HG03039 (cell line): ENCODE measurements at regions not wholly inside any gene's neighbourhood (a gene's known extent, or its start where the extent isn't known, plus 50 kb on each side); places are given as distances from the start of the nearest gene placed in this dataset.

Experiments
- ATAC-seq: cut with Tn5 transposase; IDR thresholded peaks from one replicate; pipeline ENCODE4 v1.9.1; 2021; ENCODE audit warnings: mild to moderate bottlenecking, moderate library complexity; ENCODE audit not compliant: unreplicated experiment

DNA sequence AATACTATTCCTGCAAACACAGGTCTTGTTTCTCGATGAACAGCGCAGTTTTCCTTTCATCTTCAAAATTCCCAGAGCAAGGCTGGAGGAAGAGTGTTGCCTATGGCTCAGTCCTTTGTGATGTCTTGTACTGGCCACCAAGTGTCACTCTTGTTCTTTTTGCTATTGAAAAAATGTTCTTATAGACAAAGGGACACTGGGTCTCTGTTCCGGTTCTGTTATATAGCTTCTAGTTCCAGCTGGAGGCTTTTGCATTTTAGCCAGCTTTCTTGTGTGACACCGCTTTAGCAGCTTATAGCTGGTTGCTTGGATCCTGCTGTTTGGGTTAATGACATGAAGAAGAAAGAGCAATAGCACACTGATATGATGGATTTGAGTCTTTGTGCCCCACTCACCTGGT is 343.7 kb upstream of the KCNN2 start:
- no peak for ATAC-seq

DNA sequence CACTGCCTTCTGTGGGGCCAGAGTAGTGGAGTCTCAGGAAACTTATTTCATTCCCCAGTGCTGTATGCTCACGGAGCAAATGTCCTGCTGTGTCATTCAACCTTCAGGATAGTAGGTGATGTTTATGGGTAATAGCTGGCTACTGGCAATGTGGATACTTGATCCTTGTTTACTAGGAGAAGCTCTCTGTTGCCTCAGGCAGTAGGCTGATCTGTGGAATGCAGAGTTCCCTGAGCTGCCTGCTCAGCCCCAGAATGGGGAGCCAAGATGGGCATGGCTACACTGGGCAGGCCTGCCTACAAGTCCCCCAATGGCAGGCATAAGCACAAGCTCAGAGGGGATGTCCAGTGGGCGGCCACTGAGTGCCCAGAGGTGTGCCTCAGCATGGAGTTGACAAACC is 323.1 kb upstream of the KCNN2 start:
- ATAC-seq, result no peak

DNA sequence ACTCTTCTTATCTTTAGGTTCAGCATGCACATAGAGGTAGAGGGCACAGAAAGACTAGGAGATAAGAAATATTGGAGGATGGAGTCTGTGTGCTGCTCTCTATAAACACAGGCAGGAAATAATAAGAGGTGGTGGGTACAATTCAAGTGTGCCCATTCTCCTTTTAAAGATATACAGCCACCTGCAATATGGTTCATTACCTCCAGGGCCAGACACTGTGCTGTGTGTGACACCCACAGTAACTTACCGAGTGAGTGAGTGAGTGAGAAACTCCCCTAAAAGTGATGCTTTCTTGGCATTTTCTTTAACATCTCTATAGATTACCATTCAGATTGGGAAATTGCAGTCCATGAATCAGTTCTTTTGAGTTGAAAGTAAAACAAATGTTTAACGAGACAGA is 311.8 kb upstream of the KCNN2 start:
- ATAC-seq, result no peak

DNA sequence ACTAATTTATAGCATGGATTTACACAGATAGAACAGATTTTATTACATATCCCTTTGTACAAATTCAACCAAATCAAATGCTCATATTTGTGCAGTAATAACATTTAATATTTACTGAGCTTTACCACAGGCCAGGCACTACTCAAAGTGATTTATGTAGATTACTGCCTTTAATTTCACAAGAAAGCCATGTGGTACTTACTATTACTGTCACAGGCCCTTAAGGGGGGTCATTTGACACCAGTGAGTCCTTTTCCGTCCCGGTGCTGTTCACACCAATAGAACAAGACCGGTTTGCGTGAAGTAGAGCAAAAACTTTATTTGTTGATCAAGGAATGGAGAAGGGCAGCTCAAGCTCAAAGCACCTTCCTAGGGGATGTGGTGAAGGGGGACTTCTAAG is 308.5 kb upstream of the KCNN2 start:
- ATAC-seq, result no peak

DNA sequence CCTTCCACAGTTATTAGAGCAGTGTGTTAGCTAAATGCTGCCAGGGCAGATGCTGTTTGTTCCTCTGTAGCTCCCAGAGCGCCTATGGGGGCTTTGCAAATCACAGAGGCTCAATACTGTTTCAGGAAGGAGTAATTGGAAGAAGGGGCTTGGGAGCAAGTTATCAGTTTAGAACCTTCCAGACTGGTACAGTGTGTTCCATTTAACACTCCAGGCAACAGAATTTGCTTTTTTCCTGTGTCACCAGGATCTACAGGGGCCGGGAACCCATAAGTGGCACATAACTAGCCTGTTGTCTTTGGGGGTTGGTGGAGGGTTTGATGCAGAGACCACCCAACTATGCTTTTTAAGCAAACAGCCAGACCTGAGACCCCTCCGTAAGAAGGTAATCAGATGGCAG is 307.3 kb upstream of the KCNN2 start:
- ATAC-seq, result no peak

DNA sequence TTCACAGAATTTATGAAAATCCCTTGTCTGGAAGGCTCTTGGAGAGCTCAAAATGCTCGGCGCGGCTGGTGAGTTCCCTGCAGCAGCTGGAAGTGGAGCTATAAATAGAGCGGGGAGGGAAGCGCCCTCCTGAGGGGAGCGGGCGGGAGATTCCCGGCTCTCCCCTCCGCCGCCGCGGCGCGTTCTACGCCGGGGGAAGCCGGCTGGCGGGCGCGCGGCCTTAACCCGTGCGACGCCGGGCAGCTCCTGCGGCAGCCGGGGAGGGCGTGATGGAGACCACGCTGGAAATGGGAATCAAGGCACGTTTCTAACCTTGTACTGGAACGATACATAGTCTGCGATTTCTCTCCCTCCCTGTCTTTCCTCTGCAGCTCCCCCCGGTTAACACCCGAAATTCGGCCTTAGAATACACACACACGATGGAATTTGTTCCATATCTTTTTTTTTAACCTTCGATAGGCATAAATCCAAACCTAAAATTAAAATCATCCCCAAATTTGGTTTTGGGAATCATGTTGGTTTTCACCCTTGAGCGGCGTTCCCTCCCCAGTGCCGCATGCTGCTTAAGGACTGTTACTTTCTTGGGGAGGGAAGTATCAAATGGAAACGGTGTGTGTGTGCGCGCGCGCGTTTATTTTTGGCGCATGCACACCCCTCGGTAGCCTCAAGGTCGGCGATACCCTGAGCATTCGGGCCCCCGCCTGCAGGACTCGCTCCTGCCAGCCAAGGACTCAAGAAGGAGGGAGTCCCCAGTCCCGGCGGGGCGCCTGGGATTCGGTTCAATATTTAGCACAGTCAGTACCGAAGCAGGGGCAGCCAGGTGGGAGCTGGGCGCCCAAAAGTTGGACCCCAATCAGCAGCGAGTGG is 306.3 kb upstream of the KCNN2 start:
- no peak for ATAC-seq

DNA sequence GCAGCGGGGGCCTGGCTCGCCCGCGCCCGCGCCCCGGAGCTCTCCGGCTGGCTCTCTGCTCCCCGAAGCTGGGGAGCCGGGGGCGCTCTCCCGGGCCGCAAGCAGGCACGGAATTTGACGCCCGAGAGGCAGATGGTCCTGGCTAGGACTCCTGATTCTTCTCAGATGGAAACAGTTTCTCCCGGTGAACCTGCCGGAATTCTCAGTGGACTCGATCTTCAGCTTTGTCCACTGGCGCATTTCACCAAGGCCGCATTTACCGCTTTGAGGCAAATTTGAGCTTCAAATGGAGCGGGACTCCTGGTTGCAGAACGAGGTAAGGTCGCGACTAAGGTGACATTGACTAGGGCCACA is 305.7 kb upstream of the KCNN2 start:
- ATAC-seq, result no peak

DNA sequence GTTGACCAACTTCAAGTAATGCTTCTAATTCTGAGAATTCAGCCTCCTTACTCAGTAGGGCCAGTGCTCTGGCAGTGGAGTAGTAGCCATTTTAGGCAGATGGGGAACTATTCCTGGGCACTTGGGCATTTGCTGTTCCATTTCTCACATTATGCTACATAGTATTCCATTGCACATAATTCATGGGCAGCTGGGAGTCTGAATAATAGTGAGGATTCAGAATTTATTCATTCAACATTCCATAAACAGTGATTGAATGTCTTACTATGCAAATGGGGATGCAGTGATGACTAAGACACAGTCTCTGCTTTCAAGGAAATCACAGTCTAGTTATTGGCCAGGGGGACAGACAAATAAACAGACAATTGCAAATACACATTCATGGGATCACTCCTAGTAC is 301.0 kb upstream of the KCNN2 start:
- ATAC-seq, result no peak

DNA sequence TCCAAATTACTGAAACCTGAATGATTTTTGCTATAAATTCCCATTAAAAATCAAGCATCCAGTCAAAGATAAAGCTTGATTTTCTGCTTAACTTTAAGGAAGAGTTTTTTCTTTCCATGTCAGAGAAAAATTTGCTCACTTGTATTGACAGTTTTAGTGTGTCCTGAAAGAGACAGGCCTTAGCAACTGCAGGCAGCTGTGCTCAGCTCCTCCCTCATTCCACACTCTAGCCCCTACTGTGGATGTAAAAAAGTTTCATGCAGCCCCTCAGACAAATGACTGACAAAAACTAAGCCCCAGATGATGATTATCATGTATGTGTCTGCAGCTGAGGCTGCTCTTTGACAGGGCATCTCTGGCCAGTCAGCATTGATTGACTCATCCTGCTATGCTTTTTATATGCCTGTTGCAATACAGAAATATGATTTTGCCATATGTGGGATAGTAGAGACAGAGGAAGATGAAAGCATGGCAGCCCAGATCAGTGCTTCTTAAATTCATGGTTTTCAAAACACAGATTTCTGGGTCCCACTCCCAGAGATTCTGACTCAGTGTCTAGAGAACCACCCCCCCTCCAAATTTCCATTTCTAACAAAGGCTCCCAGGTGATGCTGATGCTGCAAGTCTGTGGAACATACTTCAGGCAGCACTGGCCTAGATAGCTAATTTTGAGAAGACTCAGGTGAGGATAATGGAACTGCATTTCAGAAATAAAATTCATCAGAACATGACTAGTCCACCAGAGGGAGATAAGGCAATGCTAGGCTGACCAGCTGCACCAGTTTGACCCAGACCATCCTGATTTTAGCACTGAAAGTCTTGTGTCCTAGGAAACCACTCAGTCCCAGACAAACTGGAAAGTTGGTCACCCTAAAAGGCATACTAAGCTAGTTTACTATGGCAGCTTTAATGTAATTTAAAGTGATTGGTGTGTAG is 298.7 kb upstream of the KCNN2 start:
- no peak for ATAC-seq

DNA sequence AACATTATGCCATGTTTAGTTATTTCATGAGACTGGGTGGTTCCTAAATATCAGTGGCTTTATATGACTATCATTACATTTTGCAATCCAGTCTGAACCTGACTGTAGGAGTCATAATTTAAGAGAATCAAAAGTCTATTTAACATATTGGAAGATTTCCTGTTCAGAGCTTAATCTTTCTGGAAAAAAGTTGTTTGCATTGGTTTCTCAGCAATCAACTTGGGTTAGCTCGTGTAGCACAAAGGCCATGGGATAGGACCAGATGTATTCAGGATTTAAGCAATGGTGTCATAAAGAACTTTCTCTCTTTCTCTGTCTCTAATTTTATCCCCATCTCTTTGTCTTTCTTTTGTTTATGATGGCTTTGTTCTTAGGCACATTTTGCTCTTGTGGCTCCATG is 296.0 kb upstream of the KCNN2 start:
- ATAC-seq, result no peak

DNA sequence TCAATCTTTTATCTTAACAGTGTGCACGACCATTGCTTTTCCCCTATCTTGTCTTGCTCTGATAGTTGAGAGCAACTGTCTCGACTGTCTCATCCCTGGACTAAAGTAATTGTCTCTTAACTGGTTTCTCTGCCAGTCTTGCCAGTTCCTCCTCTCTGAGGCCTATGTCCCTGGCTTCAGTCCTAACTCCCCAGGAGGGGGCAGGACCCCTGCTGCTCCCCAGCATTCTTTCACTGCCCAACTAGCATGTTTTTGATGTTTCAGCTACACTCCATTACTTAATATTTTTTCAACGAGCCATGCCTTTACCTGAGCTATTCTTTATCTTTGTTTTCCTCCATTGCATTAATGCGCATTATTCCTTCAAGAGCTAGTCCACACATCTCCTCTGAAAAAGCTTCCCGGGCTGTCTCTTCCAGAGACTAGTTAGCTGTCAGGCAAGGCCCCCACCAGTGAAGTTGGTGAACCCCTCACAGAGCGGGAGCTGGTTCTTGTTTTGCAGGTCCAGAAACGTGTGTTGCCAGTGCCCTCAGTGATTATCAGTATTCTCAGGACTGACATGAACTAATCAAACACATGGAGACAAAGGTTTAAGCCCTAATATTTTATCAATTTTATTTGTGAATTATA is 291.7 kb upstream of the KCNN2 start:
- ATAC-seq, result no peak

DNA sequence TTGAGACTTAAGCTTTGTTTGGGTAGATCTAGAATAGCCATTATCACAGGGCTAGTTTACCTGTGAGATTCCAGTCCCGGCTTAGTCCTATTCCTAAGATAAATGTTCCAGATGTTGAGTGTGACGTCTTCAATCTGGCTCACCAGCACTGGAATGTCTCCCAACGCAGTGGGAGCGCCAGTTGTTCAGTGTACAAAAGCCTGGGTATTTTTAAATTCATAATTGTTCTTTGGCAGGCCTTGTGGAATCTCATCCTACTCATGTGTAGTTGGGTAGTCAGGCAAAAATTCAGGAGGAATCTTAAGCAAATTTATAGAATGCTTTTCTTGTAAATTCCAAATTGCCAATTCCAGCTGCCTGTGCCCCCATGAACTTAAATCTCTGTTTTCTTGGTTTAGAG is 272.6 kb upstream of the KCNN2 start:
- ATAC-seq, result no peak

DNA sequence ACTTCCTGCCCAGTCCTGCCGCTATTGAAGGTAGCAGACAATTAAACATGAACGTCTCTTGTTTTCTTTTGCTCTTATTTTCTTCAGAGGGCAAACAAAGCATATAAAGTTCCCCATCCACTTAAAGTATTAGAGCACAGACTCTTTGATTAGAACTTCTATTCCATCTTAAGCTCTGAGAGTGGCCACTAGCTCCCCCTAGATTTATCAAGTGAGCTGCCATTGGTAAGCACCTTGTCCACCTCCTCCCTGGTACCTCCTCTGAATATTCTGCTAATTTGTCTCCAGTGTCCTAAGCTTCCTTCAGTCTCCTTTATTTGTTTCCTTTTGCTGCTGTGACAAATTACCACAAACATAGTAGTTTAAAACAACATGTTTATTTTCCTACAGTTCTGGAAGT is 264.3 kb upstream of the KCNN2 start:
- ATAC-seq, result no peak

DNA sequence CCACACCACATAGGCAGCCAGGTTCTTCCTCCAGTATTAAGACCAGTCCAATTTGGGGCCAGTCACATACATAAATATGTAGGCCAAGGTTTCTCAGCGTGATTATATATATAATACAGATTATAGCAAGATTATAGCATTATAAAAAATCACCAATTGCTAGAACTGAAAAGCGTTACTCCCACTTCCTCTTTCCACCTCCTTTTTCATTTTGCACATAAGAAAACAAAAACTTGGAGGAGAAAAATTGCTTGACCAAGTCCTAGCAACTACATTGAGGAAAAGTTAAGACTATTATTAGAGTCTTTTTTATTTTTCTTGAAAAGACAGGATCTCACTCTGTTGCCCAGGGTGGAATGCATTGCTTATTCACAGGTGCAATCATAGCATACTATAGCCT is 262.7 kb upstream of the KCNN2 start:
- no peak for ATAC-seq

DNA sequence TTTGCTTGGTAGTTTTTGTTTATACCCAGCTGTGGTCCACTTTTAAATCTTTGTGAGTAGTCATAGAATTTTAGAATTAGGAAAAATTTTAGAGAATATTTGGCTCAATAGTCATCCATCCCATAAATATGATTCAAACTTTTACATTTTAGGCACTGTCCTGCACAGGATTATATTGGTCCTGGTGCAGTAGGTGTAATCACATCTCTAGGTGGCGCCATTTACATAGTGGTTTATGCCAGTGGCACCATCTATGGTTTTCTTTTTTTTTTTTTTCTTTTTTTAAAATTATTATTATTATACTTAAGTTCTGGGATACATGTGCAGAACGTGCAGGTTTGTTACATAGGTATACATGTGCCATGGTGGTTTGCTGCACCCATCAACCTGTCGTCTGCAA is 260.7 kb upstream of the KCNN2 start:
- no peak for ATAC-seq

DNA sequence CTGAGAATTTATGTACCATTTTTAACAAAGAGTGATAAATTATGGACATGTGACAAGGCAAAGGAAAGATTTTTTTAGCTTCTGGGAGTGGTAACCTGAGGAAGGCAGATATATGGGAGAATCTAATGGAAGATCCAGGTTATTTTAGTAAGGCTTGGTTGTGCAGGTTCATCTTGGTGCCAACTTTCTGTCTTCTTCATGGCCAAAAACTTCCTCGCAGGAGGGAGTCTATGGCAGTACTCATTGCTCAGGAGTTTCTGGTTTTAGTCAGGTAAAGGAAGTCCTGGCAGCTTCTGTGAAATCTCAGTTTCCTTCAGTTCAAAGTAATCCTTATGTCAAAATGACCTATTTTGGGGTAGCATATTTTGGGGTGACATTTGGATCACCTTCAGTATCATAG is 248.3 kb upstream of the KCNN2 start:
- ATAC-seq, result no peak

DNA sequence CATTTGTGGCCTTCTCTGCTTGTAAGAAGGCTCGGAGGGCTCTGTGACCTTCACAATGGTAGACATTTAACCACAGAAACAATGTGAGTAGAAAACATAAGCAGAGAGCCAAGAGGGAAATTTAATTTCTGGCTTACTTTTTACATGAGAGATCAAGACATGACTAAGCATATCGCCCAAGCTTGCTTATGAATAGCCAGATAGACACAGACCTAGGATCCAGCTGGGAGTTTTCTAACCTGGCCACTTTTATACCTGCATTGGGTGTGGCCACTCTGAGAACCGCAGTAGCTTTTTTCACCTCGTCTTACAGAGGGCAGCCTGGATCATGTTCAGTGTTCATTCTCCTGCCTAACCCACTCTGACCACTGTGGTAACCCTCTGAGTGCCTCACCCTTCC is 244.9 kb upstream of the KCNN2 start:
- no peak for ATAC-seq

DNA sequence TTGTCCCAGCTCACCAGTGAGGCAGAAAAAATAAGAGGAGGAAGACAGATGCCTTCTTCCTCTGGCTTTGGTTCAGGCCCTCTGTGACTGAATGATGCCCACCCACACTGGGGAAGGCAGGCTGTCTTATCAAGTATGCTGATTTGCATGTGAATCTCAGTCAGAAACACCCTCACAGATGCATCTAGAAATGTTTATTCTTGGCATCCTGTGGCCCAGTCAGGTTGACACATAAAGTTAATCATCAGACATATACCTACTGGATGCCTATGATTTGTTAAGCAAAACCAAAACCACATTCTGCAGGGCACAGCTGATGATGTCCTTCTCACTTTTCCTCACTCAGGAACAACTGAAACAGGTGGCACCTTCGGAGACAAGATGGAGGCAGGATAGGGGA is 243.4 kb upstream of the KCNN2 start:
- ATAC-seq, result no peak

DNA sequence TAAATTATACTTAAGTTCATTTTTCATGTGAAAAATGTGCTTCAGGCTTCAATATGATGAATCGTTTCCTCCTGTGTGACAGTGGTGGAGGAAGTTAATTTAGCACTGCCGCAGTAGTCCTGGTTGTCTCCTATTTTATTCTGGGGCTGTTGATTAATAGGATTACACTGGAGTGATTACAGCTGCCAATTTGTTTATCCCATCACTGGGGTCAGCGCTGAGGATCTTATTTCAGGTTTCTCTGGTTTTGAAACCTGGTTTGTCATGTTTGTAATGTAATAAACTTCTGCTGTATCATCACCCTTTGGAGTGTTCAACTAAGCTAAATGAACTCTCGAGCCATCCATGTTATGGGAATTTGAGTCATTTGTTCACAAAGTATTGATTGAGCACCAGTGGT is 241.7 kb upstream of the KCNN2 start:
- ATAC-seq, result no peak

DNA sequence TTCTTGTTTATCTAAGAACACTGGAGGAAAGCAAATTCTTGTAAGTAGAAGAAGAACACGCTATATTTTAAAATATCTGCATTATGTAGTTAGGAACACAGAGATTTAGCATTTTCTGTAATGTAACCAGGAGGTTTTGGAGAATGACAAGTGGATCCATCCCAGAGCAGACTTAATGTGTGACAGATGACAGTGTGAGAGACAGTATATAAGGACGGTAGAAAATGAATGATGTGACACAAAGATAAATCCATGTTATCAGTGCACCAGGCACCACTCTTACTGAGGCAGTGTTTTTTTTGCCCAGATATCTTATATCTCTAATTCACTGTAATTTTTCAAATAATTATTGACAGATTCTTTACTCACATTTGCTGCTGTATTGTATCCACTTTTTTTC is 239.0 kb upstream of the KCNN2 start:
- ATAC-seq, result no peak

DNA sequence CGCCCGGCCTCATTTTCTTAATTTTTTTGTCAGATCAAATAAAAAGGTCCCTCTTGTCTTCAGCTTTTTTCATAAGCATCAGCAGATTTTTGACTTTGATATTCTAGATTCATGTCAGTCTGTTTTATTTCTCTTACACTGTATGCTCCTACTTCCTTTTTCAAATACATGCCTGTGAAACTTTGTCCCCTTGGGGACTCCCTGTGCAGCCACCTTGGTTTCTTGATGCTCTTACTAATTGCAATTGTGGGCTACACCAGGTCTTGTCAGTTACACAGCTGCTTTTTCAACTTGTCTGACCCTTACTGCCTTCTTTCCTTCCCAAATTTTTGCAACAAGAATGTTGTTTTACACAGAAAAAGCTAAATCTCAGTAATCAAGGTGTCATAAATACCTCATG is 238.2 kb upstream of the KCNN2 start:
- ATAC-seq, result no peak

DNA sequence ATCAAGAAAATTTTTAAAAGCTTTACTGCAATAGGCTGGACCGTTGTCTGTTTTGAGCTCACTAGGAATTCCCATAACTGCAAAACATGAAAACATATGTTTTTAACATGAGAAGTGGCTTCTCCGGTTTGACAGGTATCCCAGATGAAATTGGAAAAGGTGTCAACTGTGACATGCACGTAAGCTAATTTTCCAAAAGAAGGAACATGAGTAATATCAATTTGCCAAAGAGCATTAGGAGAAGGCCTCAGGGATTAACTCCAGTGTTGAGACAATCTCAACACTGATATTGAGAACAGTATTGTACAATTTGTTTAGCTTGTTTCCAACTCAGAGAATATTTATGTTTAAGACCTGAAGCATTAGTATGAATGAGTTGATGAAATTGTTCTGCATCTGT is 215.5 kb upstream of the KCNN2 start:
- no peak for ATAC-seq
